ENCODE measurements at regions not wholly inside any gene's neighbourhood (a gene's known extent, or its start where the extent isn't known, plus 50 kb on each side); places are given as distances from the start of the nearest gene placed in this dataset.

- no peak for TF ChIP-seq CTCF (IDR thresholded peaks at IDR 0.05; ENCODE audit: low read depth, low read length, missing control alignments)
- DNase-seq (ENCODE audit: low read depth), result no peak
- no peak overlapping the region for H3K4me3 ChIP-seq (ENCODE audit: low read depth, low read length)
Observed at GRCh38 chr2:220422676-220423075, 795.2 kb downstream of the SLC4A3 start.

- H3K4me3 ChIP-seq (ENCODE audit: low read depth, low read length), result no peak overlapping the region
- DNase-seq (ENCODE audit: low read depth), result no peak
- no peak for TF ChIP-seq CTCF (IDR thresholded peaks at IDR 0.05; ENCODE audit: low read depth, low read length, missing control alignments)
Observed at GRCh38 chr2:220424561-220424960, 797.1 kb downstream of the SLC4A3 start.

- DNase-seq (ENCODE audit: low read depth), result peak; percentile 22
- TF ChIP-seq CTCF (IDR thresholded peaks at IDR 0.05; ENCODE audit: low read depth, low read length, missing control alignments), result no peak
- no peak overlapping the region for H3K4me3 ChIP-seq (ENCODE audit: low read depth, low read length)
Observed at GRCh38 chr2:220432645-220433044, 805.2 kb downstream of the SLC4A3 start.

- no peak for DNase-seq (ENCODE audit: low read depth)
- no peak overlapping the region for H3K4me3 ChIP-seq (ENCODE audit: low read depth, low read length)
- no peak for TF ChIP-seq CTCF (IDR thresholded peaks at IDR 0.05; ENCODE audit: low read depth, low read length, missing control alignments)
Observed at GRCh38 chr2:220433131-220433530, 805.7 kb downstream of the SLC4A3 start.

- no peak overlapping the region for H3K4me3 ChIP-seq (ENCODE audit: low read depth, low read length)
- DNase-seq (ENCODE audit: low read depth), result no peak
- no peak for TF ChIP-seq CTCF (IDR thresholded peaks at IDR 0.05; ENCODE audit: low read depth, low read length, missing control alignments)
Observed at GRCh38 chr2:220434385-220434784, 807.0 kb downstream of the SLC4A3 start.

GRCh38 chr2:220437938-220438337 lies 810.5 kb downstream of the SLC4A3 start:
- no peak overlapping the region for H3K4me3 ChIP-seq (ENCODE audit: low read depth, low read length)
- no peak for DNase-seq (ENCODE audit: low read depth)
- TF ChIP-seq CTCF (IDR thresholded peaks at IDR 0.05; ENCODE audit: low read depth, low read length, missing control alignments), result no peak

GRCh38 chr2:220440731-220441130 lies 813.3 kb downstream of the SLC4A3 start:
- no peak overlapping the region for H3K4me3 ChIP-seq (ENCODE audit: low read depth, low read length)
- TF ChIP-seq CTCF (IDR thresholded peaks at IDR 0.05; ENCODE audit: low read depth, low read length, missing control alignments), result no peak
- no peak for DNase-seq (ENCODE audit: low read depth)
